HCT116 (cell line): ENCODE measurements at regions not wholly inside any gene's neighbourhood (a gene's known extent, or its start where the extent isn't known, plus 50 kb on each side); places are given as distances from the start of the nearest gene placed in this dataset.

Experiments used
- ATAC-seq: fragments of 200-7000 bp; cut with Tn5 transposase; 2 replicates; pipeline ENCODE4 v1.9.1; 2020; ENCODE audit warnings: mild to moderate bottlenecking, moderate library complexity
- BruUV-seq: library from RNA; stranded (reverse); fragments of 400-500 nt; replicated peaks from 2 replicates; lab custom pipeline; 2021; lab: Mats Ljungman, UMichigan
- CTCF ChIA-PET: fragments of 300-600 bp; sonication (Branson Sonifier 250); formaldehyde crosslinking; loops from one replicate; lab custom pipeline; 2021; ENCODE audit warnings: antibody characterized with exemption; lab: Charles Lee
- POLR2A ChIA-PET: fragments of 300-600, 350-600 bp; sonication (Branson Sonifier 250); formaldehyde crosslinking; loops from one replicate; lab custom pipeline; 2021; ENCODE audit warnings: antibody characterized with exemption; lab: Charles Lee
- RAD21 ChIA-PET, 2 experiments: fragments of 300-600 bp; sonication (Branson Sonifier 250); formaldehyde crosslinking; loops; one replicate each; lab custom pipeline; 2023; ENCODE audit warnings: low total read pairs in 2 of 2; ENCODE audit not compliant: uncharacterized antibody in 2 of 2, unreplicated experiment in 2 of 2, low non-redundant PET in 1 of 2; lab: Charles Lee
- DNase-seq: peaks from one replicate; pipeline ENCODE4 v3.0.0-alpha.2; 2010; ENCODE audit warnings: low read depth, low spot score
- H2AFZ ChIP-seq: fragments of 200-600 bp; shearing (Covaris generic), sonication (generic); 2 replicates; pipeline ENCODE4 v1.6.1; 2017; ENCODE audit warnings: low read depth, mixed run types, mixed read lengths, antibody characterized with exemption, low read length; ENCODE audit not compliant: poor library complexity, severe bottlenecking
- H3K27ac ChIP-seq: 2 replicates; pipeline ENCODE4 v1.5.1; 2012; ENCODE audit warnings: low read depth, low read length
- H3K27me3 ChIP-seq: fragments of 200-600 bp; sonication (generic); 2 replicates; pipeline ENCODE4 v1.6.1; 2016; ENCODE audit warnings: mixed run types, low read length, mixed read lengths; ENCODE audit not compliant: insufficient read depth
- H3K36me3 ChIP-seq, 2 experiments: fragments of 200-500 bp in 1 of 2; fragments of 200-600 bp in 1 of 2; sonication (Bioruptor generic) in 1 of 2; sonication (generic) in 1 of 2; 2 replicates each; pipeline versions ENCODE4 v1.5.1 to v1.6.1; 2014 to 2016; ENCODE audit warnings: low read length in 2 of 2, inconsistent platforms in 1 of 2, mixed read lengths in 1 of 2, mixed run types in 1 of 2; ENCODE audit not compliant: insufficient read depth in 2 of 2, control insufficient read depth in 1 of 2
- H3K4me1 ChIP-seq, 2 experiments: fragments of 200-600 bp in 1 of 2; sonication (generic) in 1 of 2; 2 replicates each; pipeline versions ENCODE4 v1.5.1 to v1.6.1; 2012 to 2017; ENCODE audit warnings: low read length in 2 of 2, inconsistent platforms in 1 of 2, mild to moderate bottlenecking in 1 of 2, mixed read lengths in 1 of 2, mixed run types in 1 of 2, moderate library complexity in 1 of 2; ENCODE audit not compliant: insufficient read depth in 2 of 2, control insufficient read depth in 1 of 2
- H3K4me2 ChIP-seq: fragments of 200-600 bp; sonication (generic); 2 replicates; pipeline ENCODE4 v1.6.1; 2017; ENCODE audit warnings: mixed run types, low read length, mixed read lengths
- H3K4me3 ChIP-seq, 2 experiments: fragments of 200-600 bp in 1 of 2; sonication (generic) in 1 of 2; replicated peaks in 1 of 2; 2 replicates each; pipeline ENCODE4 v1.5.1; 2011 to 2016; ENCODE audit warnings: low read length in 2 of 2, control low read depth in 1 of 2, low read depth in 1 of 2, mild to moderate bottlenecking in 1 of 2, mixed read lengths in 1 of 2, mixed run types in 1 of 2
- H3K79me2 ChIP-seq: fragments of 200-600 bp; sonication (generic); 2 replicates; pipeline ENCODE4 v1.6.1; 2017; ENCODE audit warnings: mild to moderate bottlenecking, mixed run types, low read length, moderate library complexity, mixed read lengths; ENCODE audit not compliant: insufficient read depth
- H3K9ac ChIP-seq: fragments of 200-600 bp; sonication (generic); 2 replicates; pipeline ENCODE4 v1.6.1; 2016; ENCODE audit warnings: low read length, mixed read lengths
- H3K9me2 ChIP-seq: fragments of 200-600 bp; sonication (generic), shearing (Covaris generic); 2 replicates; pipeline ENCODE4 v1.6.1; 2017; ENCODE audit warnings: mixed run types, mild to moderate bottlenecking, moderate library complexity; ENCODE audit not compliant: insufficient read depth
- H3K9me3 ChIP-seq, 2 experiments: fragments of 200-500 bp in 1 of 2; fragments of 200-600 bp in 1 of 2; sonication (Bioruptor generic) in 1 of 2; sonication (generic) in 1 of 2; 2 replicates each; pipeline ENCODE4 v1.6.1; 2014 to 2017; ENCODE audit warnings: low read length in 2 of 2, mixed read lengths in 2 of 2, inconsistent platforms in 1 of 2, low read depth in 1 of 2, mild to moderate bottlenecking in 1 of 2, mixed run types in 1 of 2, moderate library complexity in 1 of 2; ENCODE audit not compliant: control insufficient read depth in 1 of 2, insufficient read depth in 1 of 2
- H4K20me1 ChIP-seq: fragments of 200-600 bp; sonication (generic), shearing (Covaris generic); 2 replicates; pipeline ENCODE4 v1.6.1; 2017; ENCODE audit warnings: mixed run types, mild to moderate bottlenecking, moderate library complexity; ENCODE audit not compliant: insufficient read depth
- ATF3 ChIP-seq: IDR thresholded peaks from 2 replicates; pipeline ENCODE4 v1.6.1; 2012
- CBX3 ChIP-seq: IDR thresholded peaks from 2 replicates; pipeline ENCODE4 v1.6.1; 2012; ENCODE audit warnings: low read depth
- CEBPB ChIP-seq: IDR thresholded peaks from 2 replicates; pipeline ENCODE4 v1.6.1; 2012; ENCODE audit warnings: low read depth
- CTCF ChIP-seq, 3 experiments: fragments of 200-600 bp in 1 of 3; sonication (generic) in 1 of 3; IDR thresholded peaks in 2 of 3; conservative IDR thresholded peaks in 1 of 3; 2 replicates each; pipeline ENCODE4 v1.5.1; 2012 to 2017; ENCODE audit warnings: low read depth in 2 of 3, low read length in 2 of 3, antibody characterized with exemption in 1 of 3, borderline replicate concordance in 1 of 3, control low read depth in 1 of 3, mild to moderate bottlenecking in 1 of 3, mixed read lengths in 1 of 3, mixed run types in 1 of 3, moderate library complexity in 1 of 3; ENCODE audit not compliant: insufficient read depth in 1 of 3
- EGR1 ChIP-seq: IDR thresholded peaks from 2 replicates; pipeline ENCODE4 v1.6.1; 2012; ENCODE audit warnings: low read depth
- ELF1 ChIP-seq: IDR thresholded peaks from 2 replicates; pipeline ENCODE4 v1.6.1; 2012; ENCODE audit warnings: low read depth, borderline replicate concordance
- FOSL1 ChIP-seq: IDR thresholded peaks from 2 replicates; pipeline ENCODE4 v1.6.1; 2012; ENCODE audit warnings: low read depth
- JUND ChIP-seq: IDR thresholded peaks from 2 replicates; pipeline ENCODE4 v1.6.1; 2012
- MAX ChIP-seq: IDR thresholded peaks from 2 replicates; pipeline ENCODE4 v1.6.1; 2012
- POLR2AphosphoS5 ChIP-seq: IDR thresholded peaks from 2 replicates; pipeline ENCODE4 v1.6.1; 2011; ENCODE audit warnings: mild to moderate bottlenecking, low read depth, low read length, moderate library complexity
- RAD21 ChIP-seq: IDR thresholded peaks from 2 replicates; pipeline ENCODE4 v1.6.1; 2012; ENCODE audit warnings: low read depth, mild to moderate bottlenecking
- SIN3A ChIP-seq: IDR thresholded peaks from 2 replicates; pipeline ENCODE4 v1.6.1; 2012; ENCODE audit warnings: low read depth
- SP1 ChIP-seq: IDR thresholded peaks from 2 replicates; pipeline ENCODE4 v1.6.1; 2012; ENCODE audit warnings: low read depth
- TCF7L2 ChIP-seq: IDR thresholded peaks from 2 replicates; pipeline ENCODE4 v1.7.0; 2011; ENCODE audit warnings: borderline replicate concordance, inconsistent platforms; ENCODE audit not compliant: insufficient read depth, insufficient read length; ENCODE audit errors: extremely low read depth
- YY1 ChIP-seq: IDR thresholded peaks from 2 replicates; pipeline ENCODE4 v1.6.1; 2011; ENCODE audit warnings: low read length, low read depth, moderate library complexity, mild to moderate bottlenecking; ENCODE audit not compliant: insufficient replicate concordance; ENCODE audit errors: extremely low read depth
- ZNF274 ChIP-seq: fragments of 200-500 bp; sonication (Bioruptor generic); IDR thresholded peaks from 2 replicates; pipeline ENCODE4 v1.6.1; 2014; ENCODE audit warnings: mild to moderate bottlenecking, low read depth, low read length, inconsistent platforms
- intact Hi-C: fragments of 100-400 bp; cut with micrococcal nuclease; formaldehyde crosslinking; loops from 2 replicates; pipeline ENCODE4 v1.10.0; 2022

- Histone ChIP-seq H3K27ac (no peak overlapping the region), H4K20me1 (no peaks in the 10 kb centered on the region), H3K9me2 (no peaks in the 10 kb centered on the region), H3K9ac (no peak overlapping the region), H3K4me1 (no peaks in the 10 kb centered on the region), H3K27me3 (no peaks in the 10 kb centered on the region), H3K4me2 (no peak overlapping the region), H3K36me3 (no peaks in the 10 kb centered on the region), H2AFZ (no peak overlapping the region), H3K9me3 (no peaks in the 10 kb centered on the region), H3K79me2 (no peaks in the 10 kb centered on the region), H3K4me3 (no peak overlapping the region)
- ChIA-PET CTCF (no interaction called here), POLR2A (no interaction called here), RAD21 (no interaction called here)
- BruUV-seq = no TSS peak
- intact Hi-C loops = no loop called here
- DNase-seq (no peak), ATAC-seq (no peak)
- no peak for TF ChIP-seq POLR2AphosphoS5
- TF ChIP-seq YY1 = no peak
- TF ChIP-seq FOSL1 = no peak
- no peak for TF ChIP-seq CEBPB
- TF ChIP-seq SP1 = no peak
- no peak for TF ChIP-seq RAD21
- TF ChIP-seq MAX = no peak
- no peak for TF ChIP-seq ATF3
- TF ChIP-seq, all 23 proteins: peak for 0
Measured at GRCh38 chr2:138439733-138440132, 61.8 kb upstream of the SPOPL start.

- Histone ChIP-seq H4K20me1 (no peaks in the 10 kb centered on the region), H3K27me3 (no peaks in the 10 kb centered on the region), H3K79me2 (no peaks in the 10 kb centered on the region), H3K9me3 (no peaks in the 10 kb centered on the region), H3K4me1 (no peaks in the 10 kb centered on the region), H3K27ac (no peak overlapping the region), H3K36me3 (no peaks in the 10 kb centered on the region), H2AFZ (no peak overlapping the region), H3K9ac (no peak overlapping the region), H3K4me3 (no peak overlapping the region), H3K9me2 (no peaks in the 10 kb centered on the region), H3K4me2 (no peak overlapping the region)
- DNase-seq (no peak), ATAC-seq (no peak)
- ChIA-PET RAD21 (no interaction called here), POLR2A (no interaction called here), CTCF (no interaction called here)
- TF ChIP-seq ZNF274 (no peak), ELF1 (no peak), RAD21 (no peak), CEBPB (no peak), SIN3A (no peak), SP1 (no peak), TCF7L2 (no peak), EGR1 (no peak), POLR2AphosphoS5 (no peak), CTCF (IDR thresholded peaks at IDR 0.05 in 2 of 3, conservative IDR thresholded peaks at IDR 0.05 in 1 of 3; ENCODE audit: borderline replicate concordance in 1 of 3, insufficient read depth in 1 of 3, low read depth in 2 of 3, low read length in 2 of 3) (no peak), JUND (no peak), YY1 (no peak), CBX3 (no peak)
- intact Hi-C loops = no loop called here
- no TSS peak for BruUV-seq
Measured at GRCh38 chr2:138440759-138441158, 60.8 kb upstream of the SPOPL start.
